ENCODE measurements at regions not wholly inside any gene's neighbourhood (a gene's known extent, or its start where the extent isn't known, plus 50 kb on each side); places are given as distances from the start of the nearest gene placed in this dataset.

DNA sequence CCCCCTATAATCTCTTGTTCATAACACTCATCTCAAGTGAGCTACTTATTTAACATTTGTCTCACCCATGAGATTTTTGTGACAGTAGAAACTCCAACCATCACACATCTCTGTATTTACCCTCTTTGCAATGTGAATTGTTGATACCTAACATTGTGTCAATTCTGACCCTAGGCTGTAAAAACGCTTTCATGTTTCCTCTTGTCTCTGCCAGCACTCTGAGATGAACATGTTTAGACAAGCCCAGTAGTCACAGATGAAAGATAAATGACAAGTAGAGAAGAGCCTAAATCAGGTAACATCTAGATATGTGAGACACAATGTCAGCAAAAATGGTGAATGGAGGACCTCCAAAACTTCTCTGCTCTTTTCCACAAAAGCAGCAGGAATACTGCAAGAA, 1254.5 kb upstream of the GOT2 start:
- no TSS peak for BruUV-seq (replicated peaks)
- H4K20me1 ChIP-seq (replicated peaks; ENCODE audit: control insufficient read depth, insufficient read depth, low read length): no peaks in the 10 kb centered on the region

More for the DNA sequence above, 1254.5 kb upstream of the GOT2 start:
- Histone ChIP-seq H3K27ac (ENCODE audit: extremely low read depth, low read depth, low read length) (no peak overlapping the region), H3K4me1 (replicated peaks in 1 of 2; ENCODE audit: control insufficient read depth in 2 of 2, insufficient read depth in 2 of 2, low read length in 2 of 2) (no peaks in the 10 kb centered on the region), H3K4me2 (ENCODE audit: insufficient read depth, low read length) (no peak overlapping the region), H3K79me2 (ENCODE audit: control insufficient read depth, insufficient read depth, low read length) (no peaks in the 10 kb centered on the region), H3K36me3 (ENCODE audit: control insufficient read depth, insufficient read depth, low read length) (no peaks in the 10 kb centered on the region), H3K9me3 (replicated peaks; ENCODE audit: control insufficient read depth, insufficient read depth, low read depth, low read length) (0 out of 2 replicates have a peak, but pooled peaks cover 1% of the 10 kb centered on the region), H3K9me1 (ENCODE audit: control insufficient read depth, insufficient read depth, low read length) (no peaks in the 10 kb centered on the region), H3K4me3 (no peak overlapping the region), H2AFZ (ENCODE audit: low read depth, low read length) (no peak overlapping the region), H3K9ac (ENCODE audit: insufficient read depth in 1 of 2, low read depth in 2 of 2, low read length in 2 of 2) (no peak overlapping the region), H3K27me3 (ENCODE audit: control insufficient read depth in 2 of 2, insufficient read depth in 2 of 2, low read length in 2 of 2) (no peaks in the 10 kb centered on the region)
- FAIRE-seq: no peak
- TF ChIP-seq PCBP2 (IDR thresholded peaks at IDR 0.05; ENCODE audit: low read depth, low read length, poor library complexity, severe bottlenecking): no peak
- TF ChIP-seq RERE (CRISPR knock-in tag; IDR thresholded peaks at IDR 0.05; ENCODE audit: borderline replicate concordance): no peak
- TF ChIP-seq TGIF2 (CRISPR knock-in tag; IDR thresholded peaks at IDR 0.05): no peak
- no peak for TF ChIP-seq CTCF (IDR thresholded peaks at IDR 0.05 in 2 of 3, conservative IDR thresholded peaks at IDR 0.05 in 1 of 3; ENCODE audit: insufficient read depth in 2 of 3, low read depth in 1 of 3, low read length in 3 of 3)
- no peak for TF ChIP-seq ZNF76 (CRISPR knock-in tag; IDR thresholded peaks at IDR 0.05; ENCODE audit: borderline replicate concordance)
- TF ChIP-seq, protein P1, sequence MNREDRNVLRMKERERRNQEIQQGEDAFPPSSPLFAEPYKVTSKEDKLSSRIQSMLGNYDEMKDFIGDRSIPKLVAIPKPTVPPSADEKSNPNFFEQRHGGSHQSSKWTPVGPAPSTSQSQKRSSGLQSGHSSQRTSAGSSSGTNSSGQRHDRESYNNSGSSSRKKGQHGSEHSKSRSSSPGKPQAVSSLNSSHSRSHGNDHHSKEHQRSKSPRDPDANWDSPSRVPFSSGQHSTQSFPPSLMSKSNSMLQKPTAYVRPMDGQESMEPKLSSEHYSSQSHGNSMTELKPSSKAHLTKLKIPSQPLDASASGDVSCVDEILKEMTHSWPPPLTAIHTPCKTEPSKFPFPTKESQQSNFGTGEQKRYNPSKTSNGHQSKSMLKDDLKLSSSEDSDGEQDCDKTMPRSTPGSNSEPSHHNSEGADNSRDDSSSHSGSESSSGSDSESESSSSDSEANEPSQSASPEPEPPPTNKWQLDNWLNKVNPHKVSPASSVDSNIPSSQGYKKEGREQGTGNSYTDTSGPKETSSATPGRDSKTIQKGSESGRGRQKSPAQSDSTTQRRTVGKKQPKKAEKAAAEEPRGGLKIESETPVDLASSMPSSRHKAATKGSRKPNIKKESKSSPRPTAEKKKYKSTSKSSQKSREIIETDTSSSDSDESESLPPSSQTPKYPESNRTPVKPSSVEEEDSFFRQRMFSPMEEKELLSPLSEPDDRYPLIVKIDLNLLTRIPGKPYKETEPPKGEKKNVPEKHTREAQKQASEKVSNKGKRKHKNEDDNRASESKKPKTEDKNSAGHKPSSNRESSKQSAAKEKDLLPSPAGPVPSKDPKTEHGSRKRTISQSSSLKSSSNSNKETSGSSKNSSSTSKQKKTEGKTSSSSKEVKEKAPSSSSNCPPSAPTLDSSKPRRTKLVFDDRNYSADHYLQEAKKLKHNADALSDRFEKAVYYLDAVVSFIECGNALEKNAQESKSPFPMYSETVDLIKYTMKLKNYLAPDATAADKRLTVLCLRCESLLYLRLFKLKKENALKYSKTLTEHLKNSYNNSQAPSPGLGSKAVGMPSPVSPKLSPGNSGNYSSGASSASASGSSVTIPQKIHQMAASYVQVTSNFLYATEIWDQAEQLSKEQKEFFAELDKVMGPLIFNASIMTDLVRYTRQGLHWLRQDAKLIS (CRISPR knock-in tag; IDR thresholded peaks at IDR 0.05): no peak
- no peak for TF ChIP-seq TAF15 (IDR thresholded peaks at IDR 0.05; ENCODE audit: low read depth, low read length)
- intact Hi-C loops (cut with micrococcal nuclease) (no loop called here), in situ Hi-C loops (cut with MboI) (no loop called here)
- WGBS (ENCODE audit: insufficient coverage, low coverage, missing lambda C conversion rate): 0% methylated on average over 1 of the region's 1 CpG
- POLR2A ChIA-PET: no interaction called here
- DNase-seq (ENCODE audit: extremely low read depth in 1 of 4, low spot score in 3 of 4): no peak
- CTCF ChIA-PET (ENCODE audit: low intra/inter-chr PET ratio): no interaction called here
- no peak for ATAC-seq
